DND-41 (cell line): ENCODE measurements at regions not wholly inside any gene's neighbourhood (a gene's known extent, or its start where the extent isn't known, plus 50 kb on each side); places are given as distances from the start of the nearest gene placed in this dataset.

ENCODE experiments used
- ATAC-seq: fragments of 200-7000 bp; cut with Tn5 transposase; 3 replicates; pipeline ENCODE4 v1.9.1; 2021; ENCODE audit warnings: low read depth; ENCODE audit not compliant: insufficient read depth
- DNase-seq: peaks from one replicate; pipeline ENCODE4 v3.0.0-alpha.2; 2020
- H2AFZ ChIP-seq: 2 replicates; pipeline ENCODE4 v1.6.0; 2012; ENCODE audit warnings: low read depth, low read length
- H3K27ac ChIP-seq: 2 replicates; pipeline ENCODE4 v1.5.1; 2012; ENCODE audit warnings: low read length, inconsistent platforms
- H3K27me3 ChIP-seq: fragments of 200-600 bp; sonication (generic); 2 replicates; pipeline ENCODE4 v1.6.0; 2012; ENCODE audit warnings: low read length, mild to moderate bottlenecking, inconsistent platforms; ENCODE audit not compliant: insufficient read depth, poor library complexity
- H3K36me3 ChIP-seq: 2 replicates; pipeline ENCODE4 v1.5.1; 2012; ENCODE audit warnings: low read length, inconsistent platforms; ENCODE audit not compliant: insufficient read depth
- H3K4me1 ChIP-seq: 2 replicates; pipeline ENCODE4 v1.5.1; 2012; ENCODE audit warnings: mild to moderate bottlenecking, low read length; ENCODE audit not compliant: insufficient read depth
- H3K4me2 ChIP-seq: 2 replicates; pipeline ENCODE4 v1.6.0; 2012; ENCODE audit warnings: mild to moderate bottlenecking, moderate library complexity, low read length, inconsistent platforms; ENCODE audit not compliant: insufficient read depth
- H3K4me3 ChIP-seq, 2 experiments: fragments of 200-600 bp in 1 of 2; shearing (Covaris generic) in 1 of 2; 2 replicates each; pipeline ENCODE4 v1.5.1; 2012 to 2016; ENCODE audit warnings: inconsistent platforms in 2 of 2, low read length in 2 of 2, mild to moderate bottlenecking in 2 of 2, low read depth in 1 of 2, moderate library complexity in 1 of 2
- H3K79me2 ChIP-seq: 2 replicates; pipeline ENCODE4 v1.6.0; 2012; ENCODE audit warnings: low read length, inconsistent platforms; ENCODE audit not compliant: insufficient read depth
- H3K9ac ChIP-seq: 2 replicates; pipeline ENCODE4 v1.6.0; 2012; ENCODE audit warnings: low read depth, mild to moderate bottlenecking, inconsistent platforms, low read length, moderate library complexity
- H3K9me3 ChIP-seq: 2 replicates; pipeline ENCODE4 v1.5.1; 2012; ENCODE audit warnings: low read length, moderate library complexity, mild to moderate bottlenecking, inconsistent platforms; ENCODE audit not compliant: insufficient read depth, severe bottlenecking
- H4K20me1 ChIP-seq: 2 replicates; pipeline ENCODE4 v1.6.0; 2012; ENCODE audit warnings: low read length; ENCODE audit not compliant: insufficient read depth
- CTCF ChIP-seq: IDR thresholded peaks from 2 replicates; pipeline ENCODE4 v1.5.1; 2012; ENCODE audit warnings: borderline replicate concordance, low read length, moderate library complexity, mild to moderate bottlenecking; ENCODE audit not compliant: poor library complexity, severe bottlenecking; ENCODE audit errors: extremely low read depth
- EZH2 ChIP-seq: IDR thresholded peaks from 3 replicates; pipeline ENCODE4 v1.6.1; 2012; ENCODE audit warnings: borderline replicate concordance, low read depth, mild to moderate bottlenecking, moderate library complexity, low read length, inconsistent platforms; ENCODE audit not compliant: severe bottlenecking

GRCh38 chr2:176398243-176399073, 129.2 kb downstream of the MTX2 start:
- Histone ChIP-seq H3K27me3 (no peaks in the 10 kb centered on the region), H3K4me3 (no peak overlapping the region), H4K20me1 (no peaks in the 10 kb centered on the region), H3K9ac (no peak overlapping the region), H3K4me2 (no peak overlapping the region), H3K79me2 (no peaks in the 10 kb centered on the region), H3K4me1 (no peaks in the 10 kb centered on the region), H3K36me3 (no peaks in the 10 kb centered on the region), H3K27ac (no peak overlapping the region), H2AFZ (no peak overlapping the region), H3K9me3 (no peaks in the 10 kb centered on the region)
- no peak for ATAC-seq
- DNase-seq: no peak
- TF ChIP-seq EZH2 (no peak), CTCF (no peak)

- Histone ChIP-seq H3K27ac (no peak overlapping the region), H3K36me3 (no peaks in the 10 kb centered on the region), H3K79me2 (no peaks in the 10 kb centered on the region), H4K20me1 (no peaks in the 10 kb centered on the region), H3K4me3 (no peak overlapping the region), H3K27me3 (no peaks in the 10 kb centered on the region), H2AFZ (no peak overlapping the region), H3K4me2 (no peak overlapping the region), H3K4me1 (no peaks in the 10 kb centered on the region), H3K9ac (no peak overlapping the region), H3K9me3 (no peaks in the 10 kb centered on the region)
- DNase-seq: no peak
- no peak for ATAC-seq
- TF ChIP-seq CTCF (no peak), EZH2 (no peak)
These were observed 129.9 kb downstream of the MTX2 start for GRCh38 chr2:176399074-176399598.

GRCh38 chr2:176405477-176405876, 136.2 kb downstream of the MTX2 start:
- no peaks in the 10 kb centered on the region for H3K9me3 ChIP-seq
- no peaks in the 10 kb centered on the region for H4K20me1 ChIP-seq
- TF ChIP-seq CTCF (no peak), EZH2 (no peak)
- H3K4me2 ChIP-seq: no peak overlapping the region
- H3K9ac ChIP-seq: no peak overlapping the region
- ATAC-seq (no peak), DNase-seq (no peak)
- H3K36me3 ChIP-seq: no peaks in the 10 kb centered on the region
- no peaks in the 10 kb centered on the region for H3K79me2 ChIP-seq
- no peaks in the 10 kb centered on the region for H3K4me1 ChIP-seq
- H3K27me3 ChIP-seq: no peaks in the 10 kb centered on the region
- H3K27ac ChIP-seq: no peak overlapping the region
- H2AFZ ChIP-seq: no peak overlapping the region
- no peak overlapping the region for H3K4me3 ChIP-seq
